CD14-positive monocyte (primary cell): ENCODE measurements at regions not wholly inside any gene's neighbourhood (a gene's known extent, or its start where the extent isn't known, plus 50 kb on each side); places are given as distances from the start of the nearest gene placed in this dataset.

Source experiments
- DNase-seq, 3 donors: peaks; one replicate each; pipeline ENCODE4 v3.0.0-alpha.2; 2011 to 2022
- H2AFZ ChIP-seq: 2 replicates; pipeline ENCODE4 v1.6.0; 2012; ENCODE audit warnings: mild to moderate bottlenecking, low read depth, low read length, inconsistent platforms; ENCODE audit not compliant: insufficient read depth, poor library complexity, severe bottlenecking
- H3K27ac ChIP-seq, 2 donors: 1 replicate in 1 of 2; 2 replicates in 1 of 2; pipeline ENCODE4 v1.5.1; 2012 to 2013; ENCODE audit warnings: low read length in 2 of 2, control low read depth in 1 of 2, inconsistent platforms in 1 of 2, low read depth in 1 of 2, mild to moderate bottlenecking in 1 of 2
- H3K27me3 ChIP-seq, 2 donors: one replicate each; pipeline versions ENCODE4 v1.6.0 to v1.6.1; 2011 to 2013; ENCODE audit warnings: low read length in 2 of 2; ENCODE audit not compliant: control insufficient read depth in 2 of 2, insufficient read depth in 2 of 2
- H3K36me3 ChIP-seq, 2 donors: replicated peaks in 1 of 2; 1 replicate in 1 of 2; 2 replicates in 1 of 2; pipeline versions ENCODE4 v1.5.1 to v1.6.1; 2012 to 2013; ENCODE audit warnings: low read length in 2 of 2, control low read depth in 1 of 2, inconsistent platforms in 1 of 2, mild to moderate bottlenecking in 1 of 2; ENCODE audit not compliant: insufficient read depth in 2 of 2, control insufficient read depth in 1 of 2
- H3K4me1 ChIP-seq, 2 donors: 1 replicate in 1 of 2; 2 replicates in 1 of 2; pipeline versions ENCODE4 v1.5.1 to v1.6.1; 2012 to 2013; ENCODE audit warnings: low read length in 2 of 2, control low read depth in 1 of 2, inconsistent platforms in 1 of 2, mild to moderate bottlenecking in 1 of 2, moderate library complexity in 1 of 2; ENCODE audit not compliant: insufficient read depth in 2 of 2, control insufficient read depth in 1 of 2
- H3K4me2 ChIP-seq: replicated peaks from 2 replicates; pipeline ENCODE3; 2012; ENCODE audit warnings: low read length, moderate library complexity, mild to moderate bottlenecking; ENCODE audit not compliant: poor library complexity, severe bottlenecking; ENCODE audit errors: extremely low read depth
- H3K4me3 ChIP-seq, 3 experiments: fragments of 200-600 bp in 1 of 3; sonication (generic) in 1 of 3; replicated peaks in 1 of 3; 1 replicate in 2 of 3; 2 replicates in 1 of 3; pipeline ENCODE4 v1.5.1; 2011 to 2013; ENCODE audit warnings: low read length in 3 of 3, mild to moderate bottlenecking in 3 of 3, control low read depth in 2 of 3, low read depth in 2 of 3, inconsistent platforms in 1 of 3, moderate library complexity in 1 of 3
- H3K79me2 ChIP-seq: 2 replicates; pipeline ENCODE4 v1.6.0; 2012; ENCODE audit warnings: mild to moderate bottlenecking, control low read depth, inconsistent platforms, low read length, moderate library complexity; ENCODE audit not compliant: insufficient read depth
- H3K9ac ChIP-seq: 2 replicates; pipeline ENCODE4 v1.6.0; 2017; ENCODE audit warnings: low read length, mild to moderate bottlenecking; ENCODE audit not compliant: insufficient read depth, poor library complexity, severe bottlenecking
- H3K9me3 ChIP-seq, 2 donors: replicated peaks in 1 of 2; 1 replicate in 1 of 2; 2 replicates in 1 of 2; pipeline versions ENCODE4 v1.5.1 to v1.6.1; 2012 to 2013; ENCODE audit warnings: low read length in 2 of 2, control low read depth in 1 of 2; ENCODE audit not compliant: control insufficient read depth in 1 of 2, insufficient read depth in 1 of 2
- H4K20me1 ChIP-seq: 2 replicates; pipeline ENCODE4 v1.6.0; 2012; ENCODE audit warnings: mild to moderate bottlenecking, low read length, control low read depth, moderate library complexity; ENCODE audit not compliant: insufficient read depth
- H3K27ac Mint-ChIP-seq, 7 donors: one replicate each; pipeline ENCODE4 v1.8.0; 2020; ENCODE audit warnings: mild to moderate bottlenecking in 7 of 7, mixed read lengths in 7 of 7, moderate library complexity in 6 of 7, inconsistent platforms in 2 of 7
- H3K27me3 Mint-ChIP-seq, 3 donors: one replicate each; pipeline ENCODE4 v1.8.0; 2021 to 2022; ENCODE audit warnings: low read depth in 3 of 3, mild to moderate bottlenecking in 3 of 3, mixed read lengths in 3 of 3, moderate library complexity in 3 of 3, inconsistent platforms in 1 of 3
- H3K36me3 Mint-ChIP-seq, 2 donors: one replicate each; pipeline ENCODE4 v1.8.0; 2020; ENCODE audit warnings: mixed read lengths in 2 of 2, inconsistent platforms in 1 of 2, mild to moderate bottlenecking in 1 of 2
- H3K4me1 Mint-ChIP-seq: one replicate; pipeline ENCODE4 v1.8.0; 2020; ENCODE audit warnings: mild to moderate bottlenecking, mixed read lengths
- H3K4me3 Mint-ChIP-seq, 2 donors: one replicate each; pipeline ENCODE4 v1.8.0; 2020; ENCODE audit warnings: mild to moderate bottlenecking in 2 of 2, mixed read lengths in 2 of 2, moderate library complexity in 1 of 2
- H3K9me3 Mint-ChIP-seq, 7 donors: one replicate each; pipeline ENCODE4 v1.8.0; 2020 to 2022; ENCODE audit warnings: mixed read lengths in 7 of 7, mild to moderate bottlenecking in 6 of 7, moderate library complexity in 6 of 7, inconsistent platforms in 2 of 7
- WGBS: methylation state at CpG from one replicate; pipeline ENCODE4 v1.1.5; 2013; ENCODE audit warnings: missing lambda C conversion rate; ENCODE audit not compliant: insufficient coverage; 5-methylcytosine and 5-hydroxymethylcytosine counted together
- intact Hi-C, 2 donors: fragments of 100-400 bp; cut with micrococcal nuclease; formaldehyde crosslinking; loops; one replicate each; pipeline versions ENCODE4 v1.15.0 to v1.15.1; 2023
- TF ChIP-seq, protein P1 (sequence below): fragments of 200-600 bp; IDR thresholded peaks from one replicate; pipeline ENCODE4 v1.8.0; 2022; ENCODE audit warnings: antibody characterized with exemption, mild to moderate bottlenecking

DNA sequence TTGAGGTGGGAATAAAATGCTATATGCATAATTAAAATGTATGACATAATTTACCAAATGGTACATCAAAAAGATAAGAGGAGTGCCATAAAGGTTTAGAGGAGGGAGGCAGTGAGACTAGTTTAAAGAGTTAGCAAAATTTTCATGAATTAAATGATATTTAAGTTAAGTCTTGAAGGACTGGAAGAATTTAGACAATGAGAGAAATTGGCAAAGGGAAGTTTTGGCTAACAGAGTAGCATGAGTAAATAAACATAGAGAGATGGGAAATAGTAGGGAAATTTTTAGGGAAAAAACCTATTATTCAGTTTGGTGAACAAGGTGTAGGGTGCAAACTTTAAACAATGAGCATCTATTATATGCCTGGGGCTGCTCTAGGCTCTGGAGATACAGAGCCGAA, 68.8 kb downstream of the CAVIN2 start:
- TF ChIP-seq, protein P1, sequence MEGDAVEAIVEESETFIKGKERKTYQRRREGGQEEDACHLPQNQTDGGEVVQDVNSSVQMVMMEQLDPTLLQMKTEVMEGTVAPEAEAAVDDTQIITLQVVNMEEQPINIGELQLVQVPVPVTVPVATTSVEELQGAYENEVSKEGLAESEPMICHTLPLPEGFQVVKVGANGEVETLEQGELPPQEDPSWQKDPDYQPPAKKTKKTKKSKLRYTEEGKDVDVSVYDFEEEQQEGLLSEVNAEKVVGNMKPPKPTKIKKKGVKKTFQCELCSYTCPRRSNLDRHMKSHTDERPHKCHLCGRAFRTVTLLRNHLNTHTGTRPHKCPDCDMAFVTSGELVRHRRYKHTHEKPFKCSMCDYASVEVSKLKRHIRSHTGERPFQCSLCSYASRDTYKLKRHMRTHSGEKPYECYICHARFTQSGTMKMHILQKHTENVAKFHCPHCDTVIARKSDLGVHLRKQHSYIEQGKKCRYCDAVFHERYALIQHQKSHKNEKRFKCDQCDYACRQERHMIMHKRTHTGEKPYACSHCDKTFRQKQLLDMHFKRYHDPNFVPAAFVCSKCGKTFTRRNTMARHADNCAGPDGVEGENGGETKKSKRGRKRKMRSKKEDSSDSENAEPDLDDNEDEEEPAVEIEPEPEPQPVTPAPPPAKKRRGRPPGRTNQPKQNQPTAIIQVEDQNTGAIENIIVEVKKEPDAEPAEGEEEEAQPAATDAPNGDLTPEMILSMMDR, result no peak
- H3K9me3 Mint-ChIP-seq, result peaks cover 4 to 25% (median 10%) of the 10 kb centered on the region in 7 donors
- Histone ChIP-seq H3K4me2 (no peak overlapping the region), H4K20me1 (no peaks in the 10 kb centered on the region), H3K9ac (no peak overlapping the region), H2AFZ (no peak overlapping the region), H3K27me3 (no peaks in the 10 kb centered on the region), H3K4me3 (no peak overlapping the region), H3K4me1 (no peaks in the 10 kb centered on the region), H3K9me3 (peaks cover 0 to 9% of the 10 kb centered on the region in 2 donors), H3K79me2 (no peaks in the 10 kb centered on the region), H3K27ac (no peak overlapping the region), H3K36me3 (no peaks in the 10 kb centered on the region)
- H3K27me3 Mint-ChIP-seq, result no peaks in the 10 kb centered on the region
- 100% methylated on average over 1 of the region's 1 CpG for WGBS
- intact Hi-C loops, result no loop called here
- H3K4me3 Mint-ChIP-seq, result no peak overlapping the region
- no peak overlapping the region for H3K27ac Mint-ChIP-seq
- DNase-seq, result no peak
- no peaks in the 10 kb centered on the region for H3K4me1 Mint-ChIP-seq
- no peaks in the 10 kb centered on the region for H3K36me3 Mint-ChIP-seq

DNA sequence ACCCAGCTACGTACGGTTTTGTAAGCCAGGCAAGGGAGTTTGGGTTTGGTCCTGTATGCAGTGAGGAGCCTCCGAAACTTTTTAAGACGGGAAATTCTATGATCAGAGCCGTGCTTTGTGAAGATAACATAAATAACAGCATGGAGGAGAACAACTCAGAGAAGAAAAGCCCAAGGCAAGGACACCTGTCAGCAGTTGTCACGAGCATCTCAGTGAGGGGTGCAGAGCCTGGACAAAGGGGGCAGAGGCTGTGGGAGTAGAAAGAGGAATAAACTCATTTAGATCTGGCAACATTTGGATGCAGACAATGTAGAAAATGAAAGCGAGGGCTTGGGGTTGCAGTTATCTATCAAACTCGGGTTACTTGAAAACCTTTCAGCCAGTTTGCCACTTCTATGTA, 64.5 kb downstream of the CAVIN2 start:
- no peak overlapping the region for H3K9ac ChIP-seq

More for the DNA sequence above, 64.5 kb downstream of the CAVIN2 start:
- intact Hi-C loops, result no loop called here
- H3K4me1 Mint-ChIP-seq, result peaks cover 6% of the 10 kb centered on the region
- Histone ChIP-seq H3K9me3 (no peaks in the 10 kb centered on the region), H4K20me1 (no peaks in the 10 kb centered on the region), H3K79me2 (no peaks in the 10 kb centered on the region), H3K36me3 (no peaks in the 10 kb centered on the region), H2AFZ (no peak overlapping the region), H3K4me3 (no peak overlapping the region), H3K27ac (no peak overlapping the region), H3K27me3 (no peaks in the 10 kb centered on the region), H3K4me1 (no peaks in the 10 kb centered on the region), H3K4me2 (no peak overlapping the region)
- H3K27ac Mint-ChIP-seq, result no peak overlapping the region
- H3K9me3 Mint-ChIP-seq, result peaks cover 0 to 7% (median 2%) of the 10 kb centered on the region in 7 donors
- no peaks in the 10 kb centered on the region for H3K27me3 Mint-ChIP-seq
- no peaks in the 10 kb centered on the region for H3K36me3 Mint-ChIP-seq
- TF ChIP-seq, protein P1, result no peak
- no peak for DNase-seq
- H3K4me3 Mint-ChIP-seq, result no peak overlapping the region
- 100% methylated on average over 6 of the region's 8 CpGs for WGBS
